Brain microvascular endothelial cell (primary cell): ENCODE measurements at regions not wholly inside any gene's neighbourhood (a gene's known extent, or its start where the extent isn't known, plus 50 kb on each side); places are given as distances from the start of the nearest gene placed in this dataset.
A peak's percentile ranks its signal among the peaks of the same experiment; 100 is the strongest.

ENCODE experiments used
- DNase-seq: peaks from one replicate; pipeline ENCODE4 v3.0.0-alpha.2; 2020
- H3K27ac ChIP-seq: fragments of 250-450 bp; sonication (Bioruptor Pico); 2 replicates; pipeline ENCODE4 v1.5.1; 2020; ENCODE audit warnings: mild to moderate bottlenecking, moderate library complexity
- H3K27me3 ChIP-seq: fragments of 250-450 bp; sonication (Bioruptor Pico); replicated peaks from 2 replicates; pipeline ENCODE4 v1.5.1; 2020; ENCODE audit warnings: mild to moderate bottlenecking
- H3K36me3 ChIP-seq: fragments of 250-450 bp; sonication (Bioruptor Pico); replicated peaks from 2 replicates; pipeline ENCODE4 v1.5.1; 2020; ENCODE audit warnings: mild to moderate bottlenecking
- H3K4me3 ChIP-seq: 2 replicates; pipeline ENCODE4 v1.5.1; 2011; ENCODE audit warnings: low read depth, mild to moderate bottlenecking, control low read depth, low read length, moderate library complexity
- CTCF ChIP-seq: IDR thresholded peaks from 2 replicates; pipeline ENCODE4 v1.5.1; 2011; ENCODE audit warnings: low read depth, mild to moderate bottlenecking, moderate library complexity, low read length, control low read depth, inconsistent platforms; ENCODE audit errors: missing control alignments
- in situ Hi-C: cut with HindIII; loops from 2 replicates; pipeline ENCODE4 v1.10.0; 2017; ENCODE audit warnings: low sequenced_read_pairs, low pct_ligation_motif_present

DNA sequence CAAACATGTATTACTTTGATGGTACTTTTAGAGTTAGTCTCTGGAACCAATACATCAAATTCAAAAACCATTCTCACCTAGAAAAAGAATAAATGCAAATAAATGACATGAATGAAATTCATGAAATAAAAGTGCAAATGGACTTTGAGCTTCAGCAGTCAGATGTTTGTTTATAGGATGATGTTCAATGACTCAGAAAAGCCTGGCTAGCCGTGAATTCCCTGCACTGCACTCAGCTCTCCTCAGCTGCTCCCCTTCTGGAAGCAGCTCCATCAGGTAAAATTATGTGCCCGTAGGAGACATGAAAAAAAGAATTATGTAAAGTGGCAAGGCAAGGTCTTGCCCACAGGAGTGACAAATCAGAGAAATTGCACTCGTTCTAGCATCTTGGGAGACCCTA is 390.6 kb downstream of the GPM6A start:
- peak; percentile 68 for DNase-seq
- in situ Hi-C loops = no loop called here
- H3K27me3 ChIP-seq = no peaks in the 10 kb centered on the region
- TF ChIP-seq CTCF = peak; percentile 32
- H3K36me3 ChIP-seq = no peaks in the 10 kb centered on the region
- peak overlapping the region; percentile 99 for H3K27ac ChIP-seq
- H3K4me3 ChIP-seq = no peak overlapping the region

- H3K4me3 ChIP-seq = no peak overlapping the region
Measured at GRCh38 chr4:175422331-175422730, 389.7 kb downstream of the GPM6A start.

DNA sequence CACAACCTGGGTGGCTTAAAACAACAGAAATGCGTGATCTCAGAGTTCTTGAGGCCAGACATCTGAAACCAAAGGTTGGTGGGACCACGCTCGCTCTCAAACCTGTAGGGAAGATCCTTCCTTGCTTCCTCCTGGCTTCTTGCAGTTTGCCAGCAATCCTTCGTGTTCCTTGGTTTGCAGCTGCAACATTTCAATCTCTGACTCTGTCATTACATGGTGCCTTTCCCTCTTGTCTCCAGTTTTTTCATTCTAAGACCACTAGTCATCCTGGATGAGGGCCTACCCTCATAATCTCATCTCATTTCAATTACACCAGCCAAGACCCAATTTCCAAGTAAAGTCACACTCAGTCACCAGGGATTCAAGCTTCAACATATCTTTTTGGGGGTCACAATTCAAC is 388.0 kb downstream of the GPM6A start:
- no peaks in the 10 kb centered on the region for H3K36me3 ChIP-seq
- H3K27me3 ChIP-seq = no peaks in the 10 kb centered on the region
- no peak for TF ChIP-seq CTCF
- in situ Hi-C loops = no loop called here
- no peak overlapping the region for H3K27ac ChIP-seq
- no peak for DNase-seq
- H3K4me3 ChIP-seq = no peak overlapping the region

More at GRCh38 chr4:175422331-175422730, 389.7 kb downstream of the GPM6A start:
- peak overlapping the region; percentile 99 for H3K27ac ChIP-seq
- TF ChIP-seq CTCF = no peak
- peak; percentile 60 for DNase-seq
- in situ Hi-C loops = no loop called here
- no peaks in the 10 kb centered on the region for H3K36me3 ChIP-seq
- H3K27me3 ChIP-seq = no peaks in the 10 kb centered on the region

DNA sequence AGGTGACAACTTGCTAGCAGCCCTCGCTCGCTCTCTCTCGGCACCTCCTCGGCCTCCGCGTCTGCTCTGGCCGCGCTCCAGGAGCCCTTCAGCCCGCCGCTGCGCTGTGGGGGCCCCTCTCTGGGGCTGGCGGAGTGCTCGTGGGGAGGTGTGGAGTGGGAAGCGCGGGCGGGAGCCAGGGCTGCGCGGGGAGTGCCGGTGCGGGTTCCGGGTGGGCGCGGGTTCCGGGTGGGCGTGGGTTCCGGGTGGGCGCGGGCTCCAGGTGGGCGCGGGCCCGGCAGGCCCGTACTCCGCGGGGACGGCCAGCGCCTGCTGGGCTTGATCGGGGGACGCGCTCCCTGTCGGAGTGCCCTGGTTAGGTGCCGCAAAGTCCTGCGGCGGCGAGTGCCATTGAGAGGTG is 384.3 kb downstream of the GPM6A start:
- H3K36me3 ChIP-seq = no peaks in the 10 kb centered on the region
- no peak overlapping the region for H3K27ac ChIP-seq
- TF ChIP-seq CTCF = no peak
- H3K27me3 ChIP-seq = no peaks in the 10 kb centered on the region
- no peak overlapping the region for H3K4me3 ChIP-seq
- in situ Hi-C loops = no loop called here
- DNase-seq = no peak

- TF ChIP-seq CTCF = no peak
- Histone ChIP-seq H3K27ac (no peak overlapping the region), H3K27me3 (no peaks in the 10 kb centered on the region), H3K36me3 (no peaks in the 10 kb centered on the region), H3K4me3 (no peak overlapping the region)
- DNase-seq = no peak
- in situ Hi-C loops = no loop called here
Measured at GRCh38 chr4:175431694-175432093, 380.4 kb downstream of the GPM6A start.

DNA sequence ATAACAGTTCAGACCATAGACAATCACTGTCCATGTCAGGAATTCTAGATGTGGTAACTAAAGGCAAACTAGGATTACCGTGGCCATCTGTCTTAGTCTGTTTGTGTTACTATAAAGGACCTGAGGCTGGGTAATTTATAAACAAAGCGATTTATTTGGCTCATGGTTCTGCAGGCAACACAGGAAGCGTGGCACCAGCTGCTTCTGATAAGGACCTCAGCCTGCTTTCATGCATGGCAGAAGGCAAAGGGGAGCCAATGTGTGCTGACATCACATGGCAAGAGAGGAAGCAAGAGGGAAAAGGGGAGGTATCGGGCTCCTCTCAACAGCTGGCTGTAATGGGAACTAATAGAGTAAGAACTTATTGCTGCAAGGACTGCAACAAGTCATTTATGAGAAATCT is 376.7 kb downstream of the GPM6A start:
- no peak for TF ChIP-seq CTCF
- no peak overlapping the region for H3K4me3 ChIP-seq
- no peak for DNase-seq
- H3K27me3 ChIP-seq = no peaks in the 10 kb centered on the region
- in situ Hi-C loops = no loop called here
- H3K36me3 ChIP-seq = no peaks in the 10 kb centered on the region
- no peak overlapping the region for H3K27ac ChIP-seq
